ENCODE measurements at regions not wholly inside any gene's neighbourhood (a gene's known extent, or its start where the extent isn't known, plus 50 kb on each side); places are given as distances from the start of the nearest gene placed in this dataset.

DNA sequence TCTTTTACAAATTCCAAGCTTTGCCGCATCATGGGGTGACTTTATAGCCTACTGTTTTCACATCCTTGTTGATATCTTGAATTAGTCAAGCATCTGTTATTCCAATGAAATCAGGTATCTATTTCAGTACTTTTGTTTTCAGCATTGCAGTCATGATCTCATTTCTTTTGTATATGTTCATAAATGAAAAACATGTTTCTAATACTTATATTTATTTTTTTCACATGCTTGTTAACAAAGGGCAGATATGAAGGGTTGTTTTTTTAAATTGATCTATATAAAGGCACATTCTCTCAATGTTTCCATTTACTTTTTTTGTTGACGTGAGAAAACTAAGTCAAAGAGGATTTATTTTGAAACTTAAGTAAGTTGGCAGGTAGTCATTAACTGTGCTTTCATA is 964.8 kb downstream of the JRKL start:
- DNase-seq, result no peak
- Mint-ChIP-seq H3K27ac (no peak overlapping the region), H3K27me3 (no peaks in the 10 kb centered on the region), H3K4me1 (no peaks in the 10 kb centered on the region), H3K36me3 (ENCODE audit: low read depth) (no peaks in the 10 kb centered on the region), H3K9me3 (peaks cover 2% of the 10 kb centered on the region), H3K4me3 (no peak overlapping the region)
- ChIA-PET CTCF (no interaction called here), POLR2A (no interaction called here)

DNA sequence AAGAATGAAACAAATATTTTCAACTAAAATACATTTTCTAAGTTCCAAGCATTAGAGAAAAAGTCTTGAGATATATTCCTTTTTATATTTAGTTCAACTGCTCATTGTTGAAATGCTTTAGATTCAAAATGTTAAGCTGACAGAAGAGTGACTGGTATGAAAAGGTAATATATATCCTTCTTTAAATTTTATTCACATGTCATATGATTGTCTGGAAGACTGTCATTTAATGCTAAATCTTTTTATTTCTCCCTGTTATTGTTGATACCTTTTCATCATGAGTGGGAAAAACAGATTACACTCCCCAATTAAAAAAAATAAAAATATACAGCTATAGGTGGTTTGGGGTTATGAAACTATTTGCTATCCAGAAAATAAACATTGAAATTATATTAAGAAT is 965.4 kb downstream of the JRKL start:
- Mint-ChIP-seq H3K27me3 (no peaks in the 10 kb centered on the region), H3K4me1 (no peaks in the 10 kb centered on the region), H3K9me3 (peaks cover 2% of the 10 kb centered on the region), H3K27ac (no peak overlapping the region), H3K4me3 (no peak overlapping the region), H3K36me3 (ENCODE audit: low read depth) (no peaks in the 10 kb centered on the region)
- POLR2A ChIA-PET, result no interaction called here
- DNase-seq, result no peak
- CTCF ChIA-PET, result no interaction called here

DNA sequence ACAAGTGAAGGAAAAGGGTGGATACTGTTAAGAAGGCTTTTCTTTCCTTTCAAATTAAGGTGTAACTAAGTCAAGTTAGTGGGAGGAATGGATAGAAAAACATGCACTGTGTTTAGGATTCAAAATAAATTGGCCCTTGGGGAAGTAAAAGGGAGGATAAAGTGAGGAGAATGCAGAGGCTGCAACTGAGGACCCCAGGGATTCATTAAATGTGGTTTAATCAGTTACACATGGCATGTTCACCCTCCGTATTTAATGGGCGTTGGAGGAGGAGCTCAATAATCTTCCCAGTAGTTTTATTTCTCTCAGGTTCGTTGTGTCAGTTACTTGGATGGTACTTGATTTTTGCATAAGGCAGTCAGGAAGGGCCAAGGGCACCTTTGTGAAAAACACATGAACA is 966.3 kb downstream of the JRKL start:
- no peak overlapping the region for H3K27ac Mint-ChIP-seq
- no peaks in the 10 kb centered on the region for H3K36me3 Mint-ChIP-seq (ENCODE audit: low read depth)
- peaks cover 2% of the 10 kb centered on the region for H3K9me3 Mint-ChIP-seq
- POLR2A ChIA-PET, result no interaction called here
- H3K4me1 Mint-ChIP-seq, result no peaks in the 10 kb centered on the region
- no peaks in the 10 kb centered on the region for H3K27me3 Mint-ChIP-seq
- no peak overlapping the region for H3K4me3 Mint-ChIP-seq
- CTCF ChIA-PET, result no interaction called here
- DNase-seq, result no peak

DNA sequence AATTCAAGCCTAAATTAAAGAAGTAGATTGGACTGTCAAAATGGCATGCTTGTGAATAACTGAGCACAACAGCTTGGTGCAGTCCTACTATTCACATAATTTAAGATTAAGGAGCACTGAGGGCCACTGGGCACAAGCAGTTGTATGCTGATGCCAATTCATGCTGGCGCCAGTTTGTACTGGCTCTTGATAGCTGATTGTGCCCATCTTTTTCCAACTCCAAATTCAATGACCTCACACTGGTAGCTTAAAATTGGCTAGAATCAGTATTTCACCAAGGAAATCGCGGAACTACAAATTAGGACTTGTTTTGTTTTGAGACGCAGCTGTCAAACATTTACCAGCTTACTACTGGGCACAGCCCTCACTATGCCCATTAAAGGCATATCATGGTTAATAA is 969.2 kb downstream of the JRKL start:
- ChIA-PET POLR2A (no interaction called here), CTCF (no interaction called here)

DNA sequence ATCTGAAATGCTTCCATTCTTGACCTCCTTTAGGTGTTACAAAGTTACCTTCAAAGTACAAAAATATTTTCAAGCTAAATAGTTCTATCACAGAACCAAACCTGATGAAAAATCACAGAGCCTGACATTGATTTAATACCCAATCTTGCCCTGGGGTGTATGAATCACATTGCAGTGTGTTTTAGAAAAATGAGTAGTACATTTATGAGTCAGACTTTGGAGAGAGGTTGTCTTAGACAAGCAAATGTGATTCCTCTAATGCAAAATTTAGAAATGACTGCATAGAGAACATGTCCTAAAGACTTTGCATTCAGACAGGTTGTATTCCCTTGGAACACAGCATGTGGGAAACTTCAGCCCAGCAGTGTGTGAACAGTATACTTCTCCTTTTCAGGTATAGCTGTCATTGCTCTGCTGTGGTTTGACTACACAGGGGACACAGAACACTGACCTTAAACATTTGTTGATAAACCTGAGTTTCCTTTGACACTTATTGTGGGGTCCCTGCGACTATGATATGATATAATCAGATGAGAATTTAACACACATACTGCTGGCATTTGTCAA is 972.1 kb downstream of the JRKL start:
- no peaks in the 10 kb centered on the region for H3K4me1 Mint-ChIP-seq
- DNase-seq, result no peak

More for the DNA sequence above, 969.2 kb downstream of the JRKL start:
- Mint-ChIP-seq H3K27me3 (no peaks in the 10 kb centered on the region), H3K4me1 (no peaks in the 10 kb centered on the region), H3K9me3 (peaks cover 2% of the 10 kb centered on the region), H3K27ac (no peak overlapping the region), H3K4me3 (no peak overlapping the region), H3K36me3 (ENCODE audit: low read depth) (no peaks in the 10 kb centered on the region)
- no peak for DNase-seq

DNA sequence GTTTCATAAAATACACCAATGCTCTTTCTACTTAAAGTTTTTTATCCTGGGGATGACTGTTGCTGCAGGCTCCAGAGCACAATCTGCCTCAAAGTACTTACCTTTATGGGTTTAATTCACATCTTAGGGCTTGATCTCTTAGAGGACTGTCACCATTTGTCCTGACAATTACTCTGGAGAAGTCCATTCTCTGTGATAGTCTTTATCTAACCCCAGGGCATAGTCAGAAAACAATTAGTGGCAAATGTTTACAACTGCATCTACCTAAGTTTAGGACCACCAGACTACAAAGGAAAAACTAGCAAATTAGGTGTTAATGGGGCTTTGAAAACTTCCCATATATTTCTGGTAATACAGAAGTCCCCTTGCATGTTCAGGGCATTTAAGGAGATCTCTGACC is 973.5 kb downstream of the JRKL start:
- no peak for DNase-seq
- CTCF ChIA-PET, result no interaction called here
- peaks cover 7% of the 10 kb centered on the region for H3K9me3 Mint-ChIP-seq
- POLR2A ChIA-PET, result no interaction called here
- no peak overlapping the region for H3K27ac Mint-ChIP-seq
- H3K36me3 Mint-ChIP-seq (ENCODE audit: low read depth), result no peaks in the 10 kb centered on the region
- H3K4me1 Mint-ChIP-seq, result no peaks in the 10 kb centered on the region
- no peak overlapping the region for H3K4me3 Mint-ChIP-seq
- no peaks in the 10 kb centered on the region for H3K27me3 Mint-ChIP-seq

More for the DNA sequence above, 972.1 kb downstream of the JRKL start:
- H3K27me3 Mint-ChIP-seq, result no peaks in the 10 kb centered on the region
- peaks cover 6% of the 10 kb centered on the region for H3K9me3 Mint-ChIP-seq
- ChIA-PET POLR2A (no interaction called here), CTCF (no interaction called here)
- no peaks in the 10 kb centered on the region for H3K36me3 Mint-ChIP-seq (ENCODE audit: low read depth)
- H3K4me3 Mint-ChIP-seq, result no peak overlapping the region
- H3K27ac Mint-ChIP-seq, result no peak overlapping the region

DNA sequence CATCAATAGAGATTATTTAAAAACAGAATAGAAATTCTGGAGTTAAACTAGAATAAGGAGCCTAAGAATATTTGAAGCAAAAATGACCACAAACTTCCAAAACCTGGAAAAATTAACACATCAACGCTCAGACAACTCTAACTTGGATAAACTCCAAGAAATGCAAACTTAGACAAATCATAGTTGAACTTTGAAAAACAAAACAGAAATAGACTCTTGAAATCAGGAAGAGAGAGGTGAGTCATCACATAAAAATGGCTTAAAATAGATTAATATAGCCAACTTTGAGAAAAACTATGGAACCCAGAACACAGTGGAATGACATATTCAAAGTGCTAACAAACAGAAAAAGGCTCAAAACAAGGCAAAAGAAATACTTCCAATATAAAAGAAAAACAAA is 974.2 kb downstream of the JRKL start:
- H3K9me3 Mint-ChIP-seq, result peaks cover 14% of the 10 kb centered on the region
- ChIA-PET POLR2A (no interaction called here), CTCF (interaction anchor here (1.2 kb wide), 1 partner anchor 12 kb away, joined by 3 read pairs; no protein-coding TSS in a partner anchor)
- no peaks in the 10 kb centered on the region for H3K4me1 Mint-ChIP-seq
- no peaks in the 10 kb centered on the region for H3K36me3 Mint-ChIP-seq (ENCODE audit: low read depth)
- H3K4me3 Mint-ChIP-seq, result no peak overlapping the region
- DNase-seq, result no peak
- no peak overlapping the region for H3K27ac Mint-ChIP-seq
- H3K27me3 Mint-ChIP-seq, result no peaks in the 10 kb centered on the region

DNA sequence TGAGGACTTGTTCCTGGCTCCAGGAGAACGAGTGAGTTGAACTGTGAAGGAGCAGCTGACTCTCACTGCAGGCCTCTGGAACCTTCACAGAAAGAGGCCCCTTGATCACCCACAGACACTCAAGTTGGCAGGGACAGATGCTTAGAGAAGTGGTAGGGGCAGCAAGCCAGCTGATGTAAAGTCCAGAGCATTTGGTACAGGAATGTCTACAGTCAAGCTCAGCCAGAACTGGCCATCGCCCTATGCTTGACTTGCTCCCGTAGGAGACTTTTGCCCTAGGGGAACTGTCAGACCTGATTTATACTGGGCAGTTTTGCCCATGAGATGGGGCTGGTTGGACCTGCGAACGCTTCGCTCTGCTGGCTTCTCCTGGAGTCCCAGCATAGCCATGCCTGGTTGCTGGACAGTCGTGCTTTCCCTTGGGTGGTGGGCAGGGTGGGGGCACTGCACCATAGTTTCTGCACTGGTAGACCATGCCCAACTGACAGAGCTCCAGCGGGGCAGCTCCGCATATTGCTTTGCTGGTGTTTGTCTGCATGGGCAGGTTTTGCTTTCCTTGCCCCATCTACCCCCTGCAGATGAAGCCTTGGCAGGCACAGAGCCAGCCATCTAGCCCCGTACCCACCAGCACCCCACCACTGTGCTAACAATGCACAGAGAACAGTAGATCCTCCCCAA is 977.7 kb downstream of the JRKL start:
- ChIA-PET CTCF (no interaction called here), POLR2A (no interaction called here)
- Mint-ChIP-seq H3K9me3 (peaks cover 21% of the 10 kb centered on the region), H3K36me3 (ENCODE audit: low read depth) (no peaks in the 10 kb centered on the region), H3K4me1 (no peaks in the 10 kb centered on the region), H3K27ac (no peak overlapping the region), H3K4me3 (no peak overlapping the region), H3K27me3 (no peaks in the 10 kb centered on the region)
- DNase-seq, result no peak

DNA sequence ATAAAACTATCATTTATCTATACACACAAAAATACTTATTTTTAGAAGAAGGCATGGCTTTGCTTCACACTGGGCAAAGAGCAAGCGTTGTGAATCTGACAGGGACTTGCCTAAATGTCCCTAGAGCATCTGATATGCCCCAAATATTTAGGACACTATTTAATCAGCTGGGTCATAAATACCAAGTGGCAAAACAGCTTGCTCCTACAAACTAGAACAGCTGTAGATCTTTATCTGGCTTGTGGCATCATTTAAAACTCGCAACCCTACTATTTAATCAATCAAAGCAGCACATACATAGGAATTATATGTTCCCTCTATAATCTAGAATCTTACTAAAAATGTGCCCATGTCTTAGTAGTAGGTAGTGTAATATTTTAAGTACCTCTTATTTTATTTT is 999.5 kb downstream of the JRKL start:
- Mint-ChIP-seq H3K4me3 (no peak overlapping the region), H3K4me1 (no peaks in the 10 kb centered on the region), H3K27me3 (no peaks in the 10 kb centered on the region), H3K9me3 (peaks cover 3% of the 10 kb centered on the region), H3K36me3 (ENCODE audit: low read depth) (no peaks in the 10 kb centered on the region), H3K27ac (no peak overlapping the region)
- DNase-seq, result no peak
- CTCF ChIA-PET, result no interaction called here
- POLR2A ChIA-PET, result no interaction called here

DNA sequence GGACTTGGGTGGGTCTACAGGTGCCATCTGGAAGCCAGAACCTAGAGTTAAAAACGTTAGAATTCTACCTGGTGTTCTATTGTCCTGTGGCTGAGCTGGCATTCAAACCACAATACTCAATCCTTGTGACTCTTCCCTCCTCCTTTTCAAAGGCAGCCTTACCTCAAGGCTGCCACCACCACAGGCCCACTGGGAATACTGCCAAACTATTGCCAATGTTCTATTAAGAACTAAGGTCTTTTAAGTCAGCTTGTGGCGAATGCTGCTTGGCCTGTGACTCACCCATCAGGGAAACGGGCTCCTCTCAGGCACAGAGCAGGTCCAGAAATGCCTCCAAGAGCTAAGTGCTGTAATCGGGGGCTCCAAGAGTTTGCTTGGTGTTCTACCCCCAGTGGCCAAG is 1008.4 kb downstream of the JRKL start:
- peaks cover 9% of the 10 kb centered on the region for H3K9me3 Mint-ChIP-seq
- H3K27ac Mint-ChIP-seq, result no peak overlapping the region
- H3K4me3 Mint-ChIP-seq, result no peak overlapping the region
- no peaks in the 10 kb centered on the region for H3K36me3 Mint-ChIP-seq (ENCODE audit: low read depth)
- no peaks in the 10 kb centered on the region for H3K27me3 Mint-ChIP-seq
- no peak for DNase-seq
- POLR2A ChIA-PET, result no interaction called here
- H3K4me1 Mint-ChIP-seq, result no peaks in the 10 kb centered on the region
- CTCF ChIA-PET, result no interaction called here

DNA sequence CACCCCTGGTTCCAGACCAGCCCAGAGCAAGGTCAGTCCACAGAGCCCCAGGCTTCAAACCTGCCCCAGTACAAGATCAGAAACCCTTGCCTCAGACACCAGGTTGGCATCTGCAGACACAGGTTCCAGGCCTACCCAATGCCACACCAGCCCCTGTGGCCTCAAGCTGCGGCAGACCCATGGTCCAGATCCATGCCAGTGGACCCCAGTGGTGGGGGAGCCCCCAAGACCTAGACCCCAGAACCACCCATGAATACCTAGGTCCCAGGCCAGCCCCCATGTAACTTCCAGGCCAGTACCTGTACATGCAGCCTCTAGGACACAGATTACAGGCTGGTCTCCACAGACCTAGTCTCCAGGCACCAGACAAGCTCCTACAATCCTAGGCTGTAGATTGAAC is 1019.3 kb downstream of the JRKL start:
- peaks cover 22% of the 10 kb centered on the region for H3K9me3 Mint-ChIP-seq
- ChIA-PET POLR2A (no interaction called here), CTCF (no interaction called here)
- no peaks in the 10 kb centered on the region for H3K4me1 Mint-ChIP-seq
- H3K36me3 Mint-ChIP-seq (ENCODE audit: low read depth), result no peaks in the 10 kb centered on the region
- H3K4me3 Mint-ChIP-seq, result no peak overlapping the region
- no peaks in the 10 kb centered on the region for H3K27me3 Mint-ChIP-seq
- H3K27ac Mint-ChIP-seq, result no peak overlapping the region
- DNase-seq, result no peak

DNA sequence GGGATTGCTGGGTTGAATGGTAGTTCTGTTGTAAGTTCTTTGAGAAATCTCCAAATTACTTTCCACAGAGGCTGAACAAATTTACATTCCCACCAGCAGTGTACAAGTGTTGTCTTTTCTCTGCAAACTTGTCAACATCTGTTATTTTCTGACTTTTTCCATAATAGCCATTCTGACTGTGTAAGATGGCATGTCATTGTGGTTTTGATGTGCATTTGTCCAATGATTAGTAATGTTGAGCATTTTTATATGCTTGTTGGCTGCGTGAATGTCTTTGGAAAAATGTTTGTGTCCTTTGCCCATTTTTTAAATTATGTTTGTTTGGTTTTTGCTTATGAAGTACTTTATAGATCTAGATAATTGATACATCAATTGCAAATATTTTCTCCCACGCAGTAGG is 1025.0 kb downstream of the JRKL start:
- POLR2A ChIA-PET, result no interaction called here
- Mint-ChIP-seq H3K27ac (no peak overlapping the region), H3K36me3 (ENCODE audit: low read depth) (no peaks in the 10 kb centered on the region), H3K4me1 (no peaks in the 10 kb centered on the region), H3K27me3 (no peaks in the 10 kb centered on the region), H3K9me3 (peaks cover 8% of the 10 kb centered on the region), H3K4me3 (no peak overlapping the region)
- CTCF ChIA-PET, result no interaction called here
- no peak for DNase-seq

DNA sequence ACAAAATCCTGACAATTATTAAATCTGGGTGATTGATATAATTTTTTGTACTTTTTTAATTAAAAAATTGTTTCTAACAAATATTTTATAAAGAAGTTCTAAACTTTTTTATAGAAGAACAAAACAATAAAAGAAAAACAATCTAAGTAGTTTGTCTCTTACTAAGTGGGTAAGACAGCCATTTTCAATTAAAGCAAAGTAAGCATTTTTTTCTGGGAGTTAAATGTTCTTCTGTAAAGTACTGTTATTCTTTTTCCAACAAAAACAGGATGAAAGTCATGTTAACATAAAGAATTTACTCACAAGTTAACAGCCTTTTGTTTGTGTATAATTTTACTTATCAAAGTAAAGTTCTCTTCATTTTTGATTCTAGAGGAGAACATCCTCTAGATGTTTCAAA is 1029.9 kb downstream of the JRKL start:
- Mint-ChIP-seq H3K9me3 (no peaks in the 10 kb centered on the region), H3K4me1 (no peaks in the 10 kb centered on the region), H3K36me3 (ENCODE audit: low read depth) (no peaks in the 10 kb centered on the region), H3K4me3 (no peak overlapping the region), H3K27me3 (no peaks in the 10 kb centered on the region), H3K27ac (no peak overlapping the region)
- POLR2A ChIA-PET, result no interaction called here
- CTCF ChIA-PET, result no interaction called here
- no peak for DNase-seq

DNA sequence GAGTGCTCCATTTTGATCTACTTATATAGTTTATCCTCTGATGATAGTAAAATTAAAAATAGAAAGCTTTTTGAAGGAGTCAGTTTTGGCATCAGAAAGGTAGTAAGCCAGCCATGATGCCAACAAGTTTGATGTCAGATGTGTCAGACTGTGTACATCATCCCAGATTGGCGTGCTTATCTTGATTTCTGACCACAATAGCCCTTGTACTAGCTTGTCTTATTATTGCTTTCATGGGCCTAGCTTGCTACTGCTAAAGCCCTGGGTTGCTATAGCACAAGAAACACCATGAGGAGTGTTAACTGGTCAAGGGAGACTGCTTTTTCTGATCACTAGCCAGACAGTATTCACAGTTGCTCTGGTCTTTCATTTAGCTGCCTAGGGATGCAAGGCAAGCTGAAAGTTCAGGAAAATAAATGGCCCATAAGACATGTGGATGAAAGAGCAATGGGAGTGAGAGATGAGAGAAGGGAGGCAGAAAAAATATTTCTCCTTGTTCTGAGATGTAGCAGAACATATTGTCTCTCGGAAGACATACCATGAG is 1038.5 kb downstream of the JRKL start:
- Mint-ChIP-seq H3K4me1 (no peaks in the 10 kb centered on the region), H3K27me3 (no peaks in the 10 kb centered on the region), H3K4me3 (no peak overlapping the region), H3K9me3 (no peaks in the 10 kb centered on the region), H3K27ac (no peak overlapping the region), H3K36me3 (ENCODE audit: low read depth) (no peaks in the 10 kb centered on the region)
- CTCF ChIA-PET, result no interaction called here
- DNase-seq, result no peak
- POLR2A ChIA-PET, result no interaction called here

Measured in activated CD4-positive, alpha-beta memory T cell treated with anti-CD3 and anti-CD28 coated beads, Interleukin-2, amount 10 ng/mL, durations not matched to agents 7 days and 5 days (primary cell).